ENCODE measurements at regions not wholly inside any gene's neighbourhood (a gene's known extent, or its start where the extent isn't known, plus 50 kb on each side); places are given as distances from the start of the nearest gene placed in this dataset.

- ChIA-PET CTCF (no interaction called here), POLR2A (no interaction called here)
- intact Hi-C loops (cut with DNase I, micrococcal nuclease), result no loop called here
- no peak for DNase-seq
- Mint-ChIP-seq H3K9me3 (ENCODE audit: low read depth) (no peaks in the 10 kb centered on the region), H3K36me3 (ENCODE audit: low read depth) (no peaks in the 10 kb centered on the region), H3K4me1 (no peaks in the 10 kb centered on the region), H3K27me3 (no peaks in the 10 kb centered on the region), H3K27ac (no peak overlapping the region), H3K4me3 (no peak overlapping the region)
- ATAC-seq, result no peak
These were observed 282.0 kb upstream of the ADARB2 start for GRCh38 chr10:2019281-2019680.

GRCh38 chr10:2014541-2014940, 277.2 kb upstream of the ADARB2 start:
- ChIA-PET CTCF (no interaction called here), POLR2A (no interaction called here)
- no peak overlapping the region for H3K4me3 Mint-ChIP-seq
- intact Hi-C loops (cut with DNase I, micrococcal nuclease), result no loop called here
- H3K4me1 Mint-ChIP-seq, result no peaks in the 10 kb centered on the region
- no peaks in the 10 kb centered on the region for H3K36me3 Mint-ChIP-seq (ENCODE audit: low read depth)
- no peaks in the 10 kb centered on the region for H3K27me3 Mint-ChIP-seq
- H3K27ac Mint-ChIP-seq, result no peak overlapping the region
- ATAC-seq (no peak), DNase-seq (no peak)
- H3K9me3 Mint-ChIP-seq (ENCODE audit: low read depth), result no peaks in the 10 kb centered on the region

GRCh38 chr10:2012209-2012608, 274.9 kb upstream of the ADARB2 start:
- no peak for DNase-seq
- Mint-ChIP-seq H3K36me3 (ENCODE audit: low read depth) (no peaks in the 10 kb centered on the region), H3K9me3 (ENCODE audit: low read depth) (no peaks in the 10 kb centered on the region), H3K27me3 (peaks cover 2% of the 10 kb centered on the region), H3K27ac (no peak overlapping the region), H3K4me3 (no peak overlapping the region), H3K4me1 (no peaks in the 10 kb centered on the region)
- ATAC-seq, result no peak
- CTCF ChIA-PET, result no interaction called here
- intact Hi-C loops (cut with DNase I, micrococcal nuclease), result no loop called here
- POLR2A ChIA-PET, result no interaction called here

- POLR2A ChIA-PET, result no interaction called here
- Mint-ChIP-seq H3K4me3 (no peak overlapping the region), H3K27me3 (peaks cover 5% of the 10 kb centered on the region), H3K4me1 (no peaks in the 10 kb centered on the region), H3K36me3 (ENCODE audit: low read depth) (no peaks in the 10 kb centered on the region), H3K9me3 (ENCODE audit: low read depth) (no peaks in the 10 kb centered on the region), H3K27ac (no peak overlapping the region)
- ATAC-seq (no peak), DNase-seq (no peak)
- intact Hi-C loops (cut with DNase I, micrococcal nuclease), result no loop called here
- CTCF ChIA-PET, result no interaction called here
These were observed 273.9 kb upstream of the ADARB2 start for GRCh38 chr10:2011106-2011716.

- no peak overlapping the region for H3K4me3 Mint-ChIP-seq
- no peak overlapping the region for H3K27ac Mint-ChIP-seq
- H3K36me3 Mint-ChIP-seq (ENCODE audit: low read depth), result no peaks in the 10 kb centered on the region
- ChIA-PET CTCF (no interaction called here), POLR2A (no interaction called here)
- H3K27me3 Mint-ChIP-seq, result peaks cover 5% of the 10 kb centered on the region
- ATAC-seq (no peak), DNase-seq (no peak)
- intact Hi-C loops (cut with DNase I, micrococcal nuclease), result no loop called here
- H3K9me3 Mint-ChIP-seq (ENCODE audit: low read depth), result no peaks in the 10 kb centered on the region
- no peaks in the 10 kb centered on the region for H3K4me1 Mint-ChIP-seq
These were observed 268.2 kb upstream of the ADARB2 start for GRCh38 chr10:2005546-2005945.

- no peaks in the 10 kb centered on the region for H3K36me3 Mint-ChIP-seq (ENCODE audit: low read depth)
- H3K4me1 Mint-ChIP-seq, result no peaks in the 10 kb centered on the region
- ATAC-seq (no peak), DNase-seq (no peak)
- POLR2A ChIA-PET, result no interaction called here
- no peaks in the 10 kb centered on the region for H3K27me3 Mint-ChIP-seq
- intact Hi-C loops (cut with DNase I, micrococcal nuclease), result no loop called here
- CTCF ChIA-PET, result no interaction called here
- no peaks in the 10 kb centered on the region for H3K9me3 Mint-ChIP-seq (ENCODE audit: low read depth)
- no peak overlapping the region for H3K27ac Mint-ChIP-seq
- H3K4me3 Mint-ChIP-seq, result no peak overlapping the region
These were observed 255.6 kb upstream of the ADARB2 start for GRCh38 chr10:1992930-1993329.

- H3K4me3 Mint-ChIP-seq, result no peak overlapping the region
- DNase-seq (no peak), ATAC-seq (no peak)
- CTCF ChIA-PET, result no interaction called here
- no peak overlapping the region for H3K27ac Mint-ChIP-seq
- intact Hi-C loops (cut with DNase I, micrococcal nuclease), result no loop called here
- H3K36me3 Mint-ChIP-seq (ENCODE audit: low read depth), result no peaks in the 10 kb centered on the region
- POLR2A ChIA-PET, result no interaction called here
- H3K27me3 Mint-ChIP-seq, result peaks cover 3% of the 10 kb centered on the region
- H3K9me3 Mint-ChIP-seq (ENCODE audit: low read depth), result no peaks in the 10 kb centered on the region
- no peaks in the 10 kb centered on the region for H3K4me1 Mint-ChIP-seq
These were observed 251.8 kb upstream of the ADARB2 start for GRCh38 chr10:1989090-1989489.

GRCh38 chr10:1981976-1982375, 244.7 kb upstream of the ADARB2 start:
- intact Hi-C loops (cut with DNase I, micrococcal nuclease), result no loop called here
- ChIA-PET CTCF (no interaction called here), POLR2A (no interaction called here)
- peaks cover 3% of the 10 kb centered on the region for H3K27me3 Mint-ChIP-seq
- no peaks in the 10 kb centered on the region for H3K36me3 Mint-ChIP-seq (ENCODE audit: low read depth)
- ATAC-seq (no peak), DNase-seq (no peak)
- no peak overlapping the region for H3K27ac Mint-ChIP-seq
- H3K4me3 Mint-ChIP-seq, result no peak overlapping the region
- no peaks in the 10 kb centered on the region for H3K4me1 Mint-ChIP-seq
- peaks cover 5% of the 10 kb centered on the region for H3K9me3 Mint-ChIP-seq (ENCODE audit: low read depth)

GRCh38 chr10:1980459-1980858, 243.1 kb upstream of the ADARB2 start:
- DNase-seq, result no peak
- H3K9me3 Mint-ChIP-seq (ENCODE audit: low read depth), result peaks cover 5% of the 10 kb centered on the region
- ChIA-PET CTCF (no interaction called here), POLR2A (no interaction called here)
- H3K27me3 Mint-ChIP-seq, result peaks cover 3% of the 10 kb centered on the region
- H3K36me3 Mint-ChIP-seq (ENCODE audit: low read depth), result no peaks in the 10 kb centered on the region
- H3K27ac Mint-ChIP-seq, result no peak overlapping the region
- H3K4me1 Mint-ChIP-seq, result no peaks in the 10 kb centered on the region
- H3K4me3 Mint-ChIP-seq, result no peak overlapping the region
- ATAC-seq, result no peak
- intact Hi-C loops (cut with DNase I, micrococcal nuclease), result no loop called here

- no peaks in the 10 kb centered on the region for H3K36me3 Mint-ChIP-seq (ENCODE audit: low read depth)
- no peaks in the 10 kb centered on the region for H3K4me1 Mint-ChIP-seq
- intact Hi-C loops (cut with DNase I, micrococcal nuclease), result no loop called here
- ATAC-seq (no peak), DNase-seq (no peak)
- no peaks in the 10 kb centered on the region for H3K27me3 Mint-ChIP-seq
- H3K9me3 Mint-ChIP-seq (ENCODE audit: low read depth), result peaks cover 5% of the 10 kb centered on the region
- ChIA-PET POLR2A (no interaction called here), CTCF (interaction anchor here (0.7 kb wide), 1 partner anchor 137 kb away, joined by 3 read pairs; no protein-coding TSS in a partner anchor)
- no peak overlapping the region for H3K27ac Mint-ChIP-seq
- no peak overlapping the region for H3K4me3 Mint-ChIP-seq
These were observed 241.3 kb upstream of the ADARB2 start for GRCh38 chr10:1978584-1978983.

- DNase-seq, result no peak
- ChIA-PET CTCF (no interaction called here), POLR2A (no interaction called here)
- Mint-ChIP-seq H3K36me3 (ENCODE audit: low read depth) (peaks cover 2% of the 10 kb centered on the region), H3K4me3 (no peak overlapping the region), H3K4me1 (no peaks in the 10 kb centered on the region), H3K27ac (no peak overlapping the region), H3K9me3 (ENCODE audit: low read depth) (peaks cover 9% of the 10 kb centered on the region), H3K27me3 (no peaks in the 10 kb centered on the region)
- no peak for ATAC-seq
- intact Hi-C loops (cut with DNase I, micrococcal nuclease), result no loop called here
These were observed 240.1 kb upstream of the ADARB2 start for GRCh38 chr10:1977461-1977860.

- intact Hi-C loops (cut with DNase I, micrococcal nuclease), result no loop called here
- no peak for ATAC-seq
- Mint-ChIP-seq H3K27ac (no peak overlapping the region), H3K4me1 (no peaks in the 10 kb centered on the region), H3K27me3 (no peaks in the 10 kb centered on the region), H3K36me3 (ENCODE audit: low read depth) (peaks cover 2% of the 10 kb centered on the region), H3K4me3 (no peak overlapping the region), H3K9me3 (ENCODE audit: low read depth) (peaks cover 6% of the 10 kb centered on the region)
- POLR2A ChIA-PET, result no interaction called here
- CTCF ChIA-PET, result no interaction called here
- no peak for DNase-seq
These were observed 235.1 kb upstream of the ADARB2 start for GRCh38 chr10:1972406-1972805.
